NB4 (cell line): ENCODE measurements at regions not wholly inside any gene's neighbourhood (a gene's known extent, or its start where the extent isn't known, plus 50 kb on each side); places are given as distances from the start of the nearest gene placed in this dataset.

ENCODE experiments used
- DNase-seq: peaks from one replicate; pipeline ENCODE4 v3.0.0; 2010; ENCODE audit warnings: low read depth
- H3K4me3 ChIP-seq: one replicate; pipeline ENCODE4 v1.5.1; 2011; ENCODE audit warnings: mild to moderate bottlenecking, low read depth, low read length, moderate library complexity
- CTCF ChIP-seq: IDR thresholded peaks from one replicate; pipeline ENCODE4 v1.5.1; 2012; ENCODE audit warnings: low read depth, low read length
- MAX ChIP-seq: IDR thresholded peaks from 2 replicates; pipeline ENCODE4 v1.6.1; 2011; ENCODE audit warnings: low read depth, low read length
- MYC ChIP-seq: IDR thresholded peaks from 2 replicates; pipeline ENCODE4 v1.6.1; 2011; ENCODE audit warnings: low read depth, low read length
- POLR2A ChIP-seq: IDR thresholded peaks from 2 replicates; pipeline ENCODE4 v1.6.1; 2011; ENCODE audit warnings: mild to moderate bottlenecking; ENCODE audit not compliant: insufficient read length; ENCODE audit errors: extremely low read depth

- no peak for TF ChIP-seq MYC
- TF ChIP-seq POLR2A: no peak
- TF ChIP-seq MAX: no peak
- TF ChIP-seq CTCF: no peak
These were observed 112.0 kb upstream of the OR5AK2 start for GRCh38 chr11:56876621-56877275.

GRCh38 chr11:56855217-56855616 is 106.7 kb upstream of the OR9G4 start:
- no peak overlapping the region for H3K4me3 ChIP-seq
- no peak for DNase-seq
- TF ChIP-seq CTCF (no peak), MAX (no peak), MYC (no peak), POLR2A (no peak)

More at GRCh38 chr11:56876621-56877275, 112.0 kb upstream of the OR5AK2 start:
- no peak overlapping the region for H3K4me3 ChIP-seq
- no peak for DNase-seq

GRCh38 chr11:56852131-56852530 is 103.6 kb upstream of the OR9G4 start:
- DNase-seq: no peak
- no peak overlapping the region for H3K4me3 ChIP-seq
- TF ChIP-seq CTCF (no peak), POLR2A (no peak), MYC (no peak)

- TF ChIP-seq MYC (no peak), MAX (no peak), POLR2A (no peak), CTCF (no peak)
- DNase-seq: no peak
- no peak overlapping the region for H3K4me3 ChIP-seq
These were observed 101.4 kb upstream of the OR9G4 start for GRCh38 chr11:56849852-56850251.

GRCh38 chr11:56849250-56849649 is 100.8 kb upstream of the OR9G4 start:
- no peak for TF ChIP-seq MAX
- TF ChIP-seq MYC: no peak
- no peak for TF ChIP-seq CTCF

GRCh38 chr11:56848141-56848809 is 99.8 kb upstream of the OR9G4 start:
- DNase-seq: no peak
- H3K4me3 ChIP-seq: no peak overlapping the region
- TF ChIP-seq POLR2A (no peak), MAX (no peak), CTCF (no peak), MYC (no peak)

More at GRCh38 chr11:56849250-56849649, 100.8 kb upstream of the OR9G4 start:
- DNase-seq: no peak
- no peak overlapping the region for H3K4me3 ChIP-seq
